ENCODE measurements at regions not wholly inside any gene's neighbourhood (a gene's known extent, or its start where the extent isn't known, plus 50 kb on each side); places are given as distances from the start of the nearest gene placed in this dataset.

- ChIA-PET CTCF (no interaction called here), POLR2A (interaction anchor here (0.7 kb wide), 1 partner anchor 312 kb away, joined by 5 read pairs; no protein-coding TSS in a partner anchor)
- Mint-ChIP-seq H3K27ac (no peak overlapping the region), H3K4me1 (no peaks in the 10 kb centered on the region), H3K4me3 (no peak overlapping the region), H3K27me3 (peaks cover 6% of the 10 kb centered on the region), H3K9me3 (peaks cover 2% of the 10 kb centered on the region), H3K36me3 (ENCODE audit: low read depth) (no peaks in the 10 kb centered on the region)
- ATAC-seq (ENCODE audit: low read depth) (no peak), DNase-seq (no peak)
- no peak for TF ChIP-seq CTCF (IDR thresholded peaks at IDR 0.05)
- intact Hi-C loops (cut with micrococcal nuclease) = no loop called here
These were observed 60.5 kb upstream of the NCOR2 start for GRCh38 chr12:124627956-124628355.

- H3K27ac Mint-ChIP-seq = no peak overlapping the region
- H3K4me3 Mint-ChIP-seq = no peak overlapping the region
- POLR2A ChIA-PET = no interaction called here
These were observed 59.6 kb upstream of the NCOR2 start for GRCh38 chr12:124626971-124627411.

GRCh38 chr12:124625867-124626675, 58.7 kb upstream of the NCOR2 start:
- DNase-seq = no peak
- no peak for ATAC-seq (ENCODE audit: low read depth)
- ChIA-PET CTCF (no interaction called here), POLR2A (no interaction called here)
- peaks cover 2% of the 10 kb centered on the region for H3K27me3 Mint-ChIP-seq
- no peak for TF ChIP-seq CTCF (IDR thresholded peaks at IDR 0.05)
- H3K36me3 Mint-ChIP-seq (ENCODE audit: low read depth) = no peaks in the 10 kb centered on the region
- no peak overlapping the region for H3K27ac Mint-ChIP-seq
- peaks cover 2% of the 10 kb centered on the region for H3K9me3 Mint-ChIP-seq
- H3K4me1 Mint-ChIP-seq = no peaks in the 10 kb centered on the region
- intact Hi-C loops (cut with micrococcal nuclease) = no loop called here
- H3K4me3 Mint-ChIP-seq = no peak overlapping the region

More at GRCh38 chr12:124626971-124627411, 59.6 kb upstream of the NCOR2 start:
- DNase-seq (no peak), ATAC-seq (ENCODE audit: low read depth) (no peak)
- Mint-ChIP-seq H3K4me1 (no peaks in the 10 kb centered on the region), H3K36me3 (ENCODE audit: low read depth) (no peaks in the 10 kb centered on the region), H3K27me3 (peaks cover 2% of the 10 kb centered on the region), H3K9me3 (peaks cover 2% of the 10 kb centered on the region)
- TF ChIP-seq CTCF (IDR thresholded peaks at IDR 0.05) = no peak
- CTCF ChIA-PET = no interaction called here
- intact Hi-C loops (cut with micrococcal nuclease) = no loop called here

- H3K36me3 Mint-ChIP-seq (ENCODE audit: low read depth) = no peaks in the 10 kb centered on the region
- peaks cover 2% of the 10 kb centered on the region for H3K27me3 Mint-ChIP-seq
- ChIA-PET CTCF (no interaction called here), POLR2A (no interaction called here)
- no peaks in the 10 kb centered on the region for H3K4me1 Mint-ChIP-seq
- intact Hi-C loops (cut with micrococcal nuclease) = no loop called here
- no peak overlapping the region for H3K4me3 Mint-ChIP-seq
- DNase-seq (no peak), ATAC-seq (ENCODE audit: low read depth) (no peak)
- H3K27ac Mint-ChIP-seq = no peak overlapping the region
- H3K9me3 Mint-ChIP-seq = peaks cover 2% of the 10 kb centered on the region
- TF ChIP-seq CTCF (IDR thresholded peaks at IDR 0.05) = no peak
These were observed 57.4 kb upstream of the NCOR2 start for GRCh38 chr12:124624823-124625222.

GRCh38 chr12:124623344-124624035, 56.1 kb upstream of the NCOR2 start:
- no peak for TF ChIP-seq CTCF (IDR thresholded peaks at IDR 0.05)
- Mint-ChIP-seq H3K27me3 (peaks cover 4% of the 10 kb centered on the region), H3K27ac (no peak overlapping the region), H3K4me3 (no peak overlapping the region), H3K36me3 (ENCODE audit: low read depth) (no peaks in the 10 kb centered on the region), H3K4me1 (no peaks in the 10 kb centered on the region), H3K9me3 (peaks cover 2% of the 10 kb centered on the region)
- no peak for DNase-seq
- intact Hi-C loops (cut with micrococcal nuclease) = no loop called here
- ChIA-PET POLR2A (no interaction called here), CTCF (no interaction called here)
- no peak for ATAC-seq (ENCODE audit: low read depth)

All from activated B cell treated with CpG ODN at 0.5 μM for 24 hours (primary cell).